C4-2B (cell line): ENCODE measurements at regions not wholly inside any gene's neighbourhood (a gene's known extent, or its start where the extent isn't known, plus 50 kb on each side); places are given as distances from the start of the nearest gene placed in this dataset.

Source experiments
- CTCF ChIP-seq: fragments of 450-650 bp; conservative IDR thresholded peaks from 2 replicates; pipeline ENCODE4 v1.5.1; 2017; ENCODE audit warnings: mild to moderate bottlenecking
- ZFX ChIP-seq: fragments of 450-650 bp; IDR thresholded peaks from 2 replicates; pipeline ENCODE4 v1.6.1; 2017

- no peak for TF ChIP-seq CTCF
- TF ChIP-seq ZFX: no peak
Measured at GRCh38 chr12:88775742-88776151, 195.5 kb upstream of the KITLG start.
